WTC11 (cell line): ENCODE measurements at regions not wholly inside any gene's neighbourhood (a gene's known extent, or its start where the extent isn't known, plus 50 kb on each side); places are given as distances from the start of the nearest gene placed in this dataset.

ENCODE experiments used
- ATAC-seq: fragments of 200-7000 bp; cut with Tn5 transposase; 2 replicates; pipeline ENCODE4 v1.10.0; 2021; ENCODE audit warnings: mild to moderate bottlenecking, moderate library complexity
- CTCF ChIA-PET: fragments of 300-600 bp; sonication (Branson Sonifier 250); formaldehyde crosslinking; loops from one replicate; lab custom pipeline; 2021; ENCODE audit warnings: antibody characterized with exemption; lab: Charles Lee
- POLR2A ChIA-PET: fragments of 350-600 bp; sonication (Branson Sonifier 250); formaldehyde crosslinking; loops from one replicate; lab custom pipeline; 2021; ENCODE audit warnings: antibody characterized with exemption; lab: Charles Lee
- DNase-seq: peaks from one replicate; pipeline ENCODE4 v3.0.0; 2021; ENCODE audit warnings: low spot score
- H3K27ac Mint-ChIP-seq: 2 replicates; pipeline ENCODE4 v1.8.0; 2021; ENCODE audit warnings: mixed read lengths
- H3K27me3 Mint-ChIP-seq: 2 replicates; pipeline ENCODE4 v1.8.0; 2021; ENCODE audit warnings: low read depth, mild to moderate bottlenecking, moderate library complexity, mixed read lengths
- H3K36me3 Mint-ChIP-seq: 2 replicates; pipeline ENCODE4 v1.8.0; 2021; ENCODE audit warnings: mixed read lengths
- H3K4me1 Mint-ChIP-seq: 2 replicates; pipeline ENCODE4 v1.8.0; 2022; ENCODE audit warnings: mixed read lengths
- H3K4me3 Mint-ChIP-seq: 2 replicates; pipeline ENCODE4 v1.8.0; 2021; ENCODE audit warnings: mild to moderate bottlenecking, moderate library complexity, mixed read lengths
- H3K9me3 Mint-ChIP-seq: 2 replicates; pipeline ENCODE4 v1.8.0; 2021; ENCODE audit warnings: mixed read lengths
- CBFB ChIP-seq: sonication (generic); formaldehyde crosslinking; IDR thresholded peaks from 2 replicates; pipeline ENCODE4 v1.8.1; 2022; ENCODE audit warnings: mild to moderate bottlenecking, low read depth, missing genetic modification reagents
- CREM ChIP-seq: sonication (generic); formaldehyde crosslinking; IDR thresholded peaks from 2 replicates; pipeline ENCODE4 v1.8.1; 2022; ENCODE audit warnings: mild to moderate bottlenecking, missing genetic modification reagents, moderate library complexity
- ETV6 ChIP-seq: sonication (generic); formaldehyde crosslinking; IDR thresholded peaks from 2 replicates; pipeline ENCODE4 v1.8.1; 2022; ENCODE audit warnings: mild to moderate bottlenecking, missing genetic modification reagents
- GRHL2 ChIP-seq: fragments of 250-450 bp; sonication (Bioruptor Pico); IDR thresholded peaks from 2 replicates; pipeline ENCODE4 v1.8.0; 2022; ENCODE audit warnings: mild to moderate bottlenecking, moderate library complexity; ENCODE audit not compliant: insufficient replicate concordance, severe bottlenecking
- GTF2I ChIP-seq: fragments of 250-450 bp; sonication (Bioruptor Pico); conservative IDR thresholded peaks from 2 replicates; pipeline ENCODE4 v1.4.0; 2021; ENCODE audit warnings: mild to moderate bottlenecking
- HMGA2 ChIP-seq: fragments of 250-450 bp; sonication (Bioruptor Pico); IDR thresholded peaks from 2 replicates; pipeline ENCODE4 v1.4.0; 2021; ENCODE audit warnings: mild to moderate bottlenecking, moderate library complexity
- NR3C1 ChIP-seq: sonication (generic); formaldehyde crosslinking; conservative IDR thresholded peaks from 2 replicates; pipeline ENCODE4 v1.8.1; 2023; ENCODE audit warnings: low read depth, mild to moderate bottlenecking, missing genetic modification reagents
- PRRX2 ChIP-seq: fragments of 250-450 bp; sonication (Bioruptor Pico); IDR thresholded peaks from 2 replicates; pipeline ENCODE4 v1.8.0; 2021; ENCODE audit warnings: mild to moderate bottlenecking
- SOX15 ChIP-seq: fragments of 250-450 bp; sonication (Bioruptor Pico); IDR thresholded peaks from 2 replicates; pipeline ENCODE4 v1.9.0; 2021; ENCODE audit warnings: mild to moderate bottlenecking
- SP1 ChIP-seq: sonication (generic); formaldehyde crosslinking; conservative IDR thresholded peaks from 2 replicates; pipeline ENCODE4 v1.8.1; 2022; ENCODE audit warnings: missing genetic modification reagents
- STAT6 ChIP-seq: sonication (generic); formaldehyde crosslinking; conservative IDR thresholded peaks from 2 replicates; pipeline ENCODE4 v1.8.1; 2023; ENCODE audit warnings: mild to moderate bottlenecking, low read depth, missing genetic modification reagents, moderate library complexity
- TF ChIP-seq, protein P1 (sequence below): fragments of 250-450 bp; sonication (Bioruptor Pico); conservative IDR thresholded peaks from 2 replicates; pipeline ENCODE4 v1.9.0; 2021; ENCODE audit warnings: mild to moderate bottlenecking
- TF ChIP-seq, protein P2 (sequence below): sonication (generic); formaldehyde crosslinking; IDR thresholded peaks from 2 replicates; pipeline ENCODE4 v1.8.1; 2023; ENCODE audit warnings: mild to moderate bottlenecking, missing genetic modification reagents
- TF ChIP-seq, protein P3 (sequence below): sonication (generic); formaldehyde crosslinking; IDR thresholded peaks from 2 replicates; pipeline ENCODE4 v1.8.0; 2022; ENCODE audit warnings: mild to moderate bottlenecking, missing genetic modification reagents
- TF ChIP-seq, protein P4 (sequence below): sonication (generic); formaldehyde crosslinking; IDR thresholded peaks from 2 replicates; pipeline ENCODE4 v1.8.1; 2022; ENCODE audit warnings: mild to moderate bottlenecking, moderate library complexity, missing genetic modification reagents
- TF ChIP-seq, protein P5 (sequence below): sonication (generic); formaldehyde crosslinking; IDR thresholded peaks from 2 replicates; pipeline ENCODE4 v1.8.0; 2023; ENCODE audit warnings: mild to moderate bottlenecking, missing genetic modification reagents
- TF ChIP-seq, protein P6 (sequence below): sonication (generic); formaldehyde crosslinking; IDR thresholded peaks from 2 replicates; pipeline ENCODE4 v1.8.0; 2022; ENCODE audit warnings: mild to moderate bottlenecking, missing genetic modification reagents
- TF ChIP-seq, protein P7 (sequence below): fragments of 250-450 bp; sonication (Bioruptor Pico); IDR thresholded peaks from 2 replicates; pipeline ENCODE4 v1.9.0; 2021; ENCODE audit warnings: mild to moderate bottlenecking

DNA sequence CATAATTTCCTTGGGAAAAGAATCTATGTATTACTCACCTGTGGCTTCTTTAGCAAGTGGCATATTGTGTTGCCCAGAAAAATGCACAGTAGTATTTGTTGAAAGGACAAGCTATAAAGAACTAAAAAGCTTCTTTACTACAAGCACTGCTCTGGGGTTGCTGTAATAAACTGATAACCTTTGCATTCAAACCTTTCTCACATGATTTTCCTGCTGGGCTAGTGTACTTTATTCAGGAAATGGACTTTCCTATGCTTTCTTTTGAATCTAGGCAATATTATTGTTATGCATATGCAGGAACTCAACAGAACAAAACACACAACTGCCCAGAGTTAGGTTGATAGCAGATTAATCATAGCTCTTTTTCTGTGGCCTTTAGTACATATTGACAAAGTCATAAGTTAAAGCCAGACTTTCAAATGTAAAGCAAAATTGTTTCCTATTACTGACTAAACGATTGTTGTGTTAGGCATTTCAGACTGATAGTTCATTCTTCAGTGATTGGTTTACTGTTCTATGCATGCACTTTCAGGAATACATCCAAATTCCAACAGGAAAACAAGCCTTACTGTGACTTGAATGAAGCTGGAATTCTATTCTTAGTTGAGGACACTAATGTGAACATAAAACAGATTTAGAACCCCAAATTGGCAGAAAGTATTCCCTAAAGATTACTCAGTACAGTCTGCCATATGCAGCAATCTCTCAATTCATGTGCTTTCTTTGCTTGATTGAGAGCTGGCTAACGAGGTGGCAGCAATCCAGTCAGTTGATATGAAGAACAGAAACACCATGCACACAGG lies 564.3 kb upstream of the NEGR1 start:
- ChIA-PET CTCF (interaction anchor here (0.6 to 2.0 kb wide), 4 partner anchors 16 to 578 kb away, joined by 4 to 13 read pairs (median 5); no protein-coding TSS in a partner anchor), POLR2A (interaction anchor here (0.5 to 0.7 kb wide), 2 partner anchors 225 to 262 kb away, joined by 4 to 5 read pairs; no protein-coding TSS in a partner anchor)
- ATAC-seq (no peak), DNase-seq (no peak)
- no peak for TF ChIP-seq STAT6 (CRISPR knock-in tag)
- TF ChIP-seq, protein P1, sequence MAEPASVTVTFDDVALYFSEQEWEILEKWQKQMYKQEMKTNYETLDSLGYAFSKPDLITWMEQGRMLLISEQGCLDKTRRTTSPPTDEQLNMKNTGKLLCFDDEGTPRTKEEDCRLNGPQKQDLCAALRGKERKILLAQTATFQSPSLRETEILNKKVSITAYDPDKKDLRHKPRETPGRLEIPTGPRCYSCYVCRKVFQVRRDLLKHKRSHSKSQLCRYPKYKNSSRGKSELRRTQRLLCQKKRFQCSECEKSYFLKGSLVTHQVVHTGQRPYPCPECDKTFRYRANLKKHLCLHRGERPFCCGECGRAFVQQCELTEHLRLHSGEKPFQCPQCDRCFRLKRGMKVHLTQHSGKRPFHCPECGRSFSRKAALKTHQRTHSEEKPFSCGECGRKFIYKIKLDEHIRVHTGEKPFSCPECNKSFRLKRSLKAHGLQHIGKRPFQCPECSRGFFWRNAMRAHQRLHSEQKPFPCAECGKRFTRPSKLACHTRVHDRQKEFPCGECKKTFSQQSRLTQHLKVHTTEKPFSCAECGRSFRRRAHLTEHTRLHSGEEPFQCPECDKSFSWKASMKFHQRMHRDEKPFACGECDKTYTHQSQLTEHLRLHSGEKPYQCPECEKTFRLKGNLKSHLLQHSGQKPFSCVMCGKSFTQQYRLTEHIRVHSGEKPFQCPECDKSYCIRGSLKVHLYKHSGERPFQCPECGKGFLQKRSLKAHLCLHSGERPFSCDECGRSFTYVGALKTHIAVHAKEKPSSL (CRISPR knock-in tag), result no peak
- TF ChIP-seq SOX15 (CRISPR knock-in tag), result no peak
- TF ChIP-seq ETV6 (CRISPR knock-in tag), result no peak
- TF ChIP-seq CREM (CRISPR knock-in tag), result no peak
- TF ChIP-seq PRRX2 (CRISPR knock-in tag), result no peak
- TF ChIP-seq HMGA2 (CRISPR knock-in tag), result no peak
- Mint-ChIP-seq H3K4me3 (no peak overlapping the region), H3K4me1 (peaks cover 46% of the 10 kb centered on the region), H3K9me3 (peaks cover 12% of the 10 kb centered on the region), H3K27ac (peak overlapping the region; percentile 76), H3K27me3 (no peaks in the 10 kb centered on the region), H3K36me3 (peaks cover 4% of the 10 kb centered on the region; the same call in 1 of the 2 replicates)

DNA sequence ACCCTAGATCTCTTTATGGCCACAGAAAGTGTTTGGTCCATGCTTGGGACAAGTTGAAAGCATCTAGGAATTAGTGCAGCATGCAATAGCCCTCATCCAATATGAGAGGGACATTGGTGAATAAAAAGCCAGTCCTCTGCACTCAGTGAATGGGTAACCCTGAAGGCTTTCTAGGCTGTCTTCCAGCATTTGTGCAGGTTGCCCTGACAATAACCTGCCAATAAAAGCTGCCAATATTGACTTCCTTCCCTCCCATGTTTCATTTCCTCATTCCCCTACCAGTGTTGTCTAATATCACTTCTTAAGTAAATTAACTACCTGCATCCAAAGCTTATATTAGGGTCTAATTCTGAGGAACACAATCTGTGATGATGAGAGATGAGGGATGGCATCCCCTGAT lies 563.6 kb upstream of the NEGR1 start:
- H3K4me1 Mint-ChIP-seq, result peaks cover 41% of the 10 kb centered on the region
- TF ChIP-seq, protein P2, sequence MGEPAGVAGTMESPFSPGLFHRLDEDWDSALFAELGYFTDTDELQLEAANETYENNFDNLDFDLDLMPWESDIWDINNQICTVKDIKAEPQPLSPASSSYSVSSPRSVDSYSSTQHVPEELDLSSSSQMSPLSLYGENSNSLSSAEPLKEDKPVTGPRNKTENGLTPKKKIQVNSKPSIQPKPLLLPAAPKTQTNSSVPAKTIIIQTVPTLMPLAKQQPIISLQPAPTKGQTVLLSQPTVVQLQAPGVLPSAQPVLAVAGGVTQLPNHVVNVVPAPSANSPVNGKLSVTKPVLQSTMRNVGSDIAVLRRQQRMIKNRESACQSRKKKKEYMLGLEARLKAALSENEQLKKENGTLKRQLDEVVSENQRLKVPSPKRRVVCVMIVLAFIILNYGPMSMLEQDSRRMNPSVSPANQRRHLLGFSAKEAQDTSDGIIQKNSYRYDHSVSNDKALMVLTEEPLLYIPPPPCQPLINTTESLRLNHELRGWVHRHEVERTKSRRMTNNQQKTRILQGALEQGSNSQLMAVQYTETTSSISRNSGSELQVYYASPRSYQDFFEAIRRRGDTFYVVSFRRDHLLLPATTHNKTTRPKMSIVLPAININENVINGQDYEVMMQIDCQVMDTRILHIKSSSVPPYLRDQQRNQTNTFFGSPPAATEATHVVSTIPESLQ (CRISPR knock-in tag), result no peak
- TF ChIP-seq, protein P3, sequence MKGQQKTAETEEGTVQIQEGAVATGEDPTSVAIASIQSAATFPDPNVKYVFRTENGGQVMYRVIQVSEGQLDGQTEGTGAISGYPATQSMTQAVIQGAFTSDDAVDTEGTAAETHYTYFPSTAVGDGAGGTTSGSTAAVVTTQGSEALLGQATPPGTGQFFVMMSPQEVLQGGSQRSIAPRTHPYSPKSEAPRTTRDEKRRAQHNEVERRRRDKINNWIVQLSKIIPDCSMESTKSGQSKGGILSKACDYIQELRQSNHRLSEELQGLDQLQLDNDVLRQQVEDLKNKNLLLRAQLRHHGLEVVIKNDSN (CRISPR knock-in tag), result no peak
- no peak for TF ChIP-seq NR3C1 (CRISPR knock-in tag)
- TF ChIP-seq, protein P4, sequence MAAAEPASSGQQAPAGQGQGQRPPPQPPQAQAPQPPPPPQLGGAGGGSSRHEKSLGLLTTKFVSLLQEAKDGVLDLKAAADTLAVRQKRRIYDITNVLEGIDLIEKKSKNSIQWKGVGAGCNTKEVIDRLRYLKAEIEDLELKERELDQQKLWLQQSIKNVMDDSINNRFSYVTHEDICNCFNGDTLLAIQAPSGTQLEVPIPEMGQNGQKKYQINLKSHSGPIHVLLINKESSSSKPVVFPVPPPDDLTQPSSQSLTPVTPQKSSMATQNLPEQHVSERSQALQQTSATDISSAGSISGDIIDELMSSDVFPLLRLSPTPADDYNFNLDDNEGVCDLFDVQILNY (CRISPR knock-in tag), result no peak
- TF ChIP-seq, protein P5, sequence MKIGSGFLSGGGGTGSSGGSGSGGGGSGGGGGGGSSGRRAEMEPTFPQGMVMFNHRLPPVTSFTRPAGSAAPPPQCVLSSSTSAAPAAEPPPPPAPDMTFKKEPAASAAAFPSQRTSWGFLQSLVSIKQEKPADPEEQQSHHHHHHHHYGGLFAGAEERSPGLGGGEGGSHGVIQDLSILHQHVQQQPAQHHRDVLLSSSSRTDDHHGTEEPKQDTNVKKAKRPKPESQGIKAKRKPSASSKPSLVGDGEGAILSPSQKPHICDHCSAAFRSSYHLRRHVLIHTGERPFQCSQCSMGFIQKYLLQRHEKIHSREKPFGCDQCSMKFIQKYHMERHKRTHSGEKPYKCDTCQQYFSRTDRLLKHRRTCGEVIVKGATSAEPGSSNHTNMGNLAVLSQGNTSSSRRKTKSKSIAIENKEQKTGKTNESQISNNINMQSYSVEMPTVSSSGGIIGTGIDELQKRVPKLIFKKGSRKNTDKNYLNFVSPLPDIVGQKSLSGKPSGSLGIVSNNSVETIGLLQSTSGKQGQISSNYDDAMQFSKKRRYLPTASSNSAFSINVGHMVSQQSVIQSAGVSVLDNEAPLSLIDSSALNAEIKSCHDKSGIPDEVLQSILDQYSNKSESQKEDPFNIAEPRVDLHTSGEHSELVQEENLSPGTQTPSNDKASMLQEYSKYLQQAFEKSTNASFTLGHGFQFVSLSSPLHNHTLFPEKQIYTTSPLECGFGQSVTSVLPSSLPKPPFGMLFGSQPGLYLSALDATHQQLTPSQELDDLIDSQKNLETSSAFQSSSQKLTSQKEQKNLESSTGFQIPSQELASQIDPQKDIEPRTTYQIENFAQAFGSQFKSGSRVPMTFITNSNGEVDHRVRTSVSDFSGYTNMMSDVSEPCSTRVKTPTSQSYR (CRISPR knock-in tag), result no peak
- TF ChIP-seq, protein P6, sequence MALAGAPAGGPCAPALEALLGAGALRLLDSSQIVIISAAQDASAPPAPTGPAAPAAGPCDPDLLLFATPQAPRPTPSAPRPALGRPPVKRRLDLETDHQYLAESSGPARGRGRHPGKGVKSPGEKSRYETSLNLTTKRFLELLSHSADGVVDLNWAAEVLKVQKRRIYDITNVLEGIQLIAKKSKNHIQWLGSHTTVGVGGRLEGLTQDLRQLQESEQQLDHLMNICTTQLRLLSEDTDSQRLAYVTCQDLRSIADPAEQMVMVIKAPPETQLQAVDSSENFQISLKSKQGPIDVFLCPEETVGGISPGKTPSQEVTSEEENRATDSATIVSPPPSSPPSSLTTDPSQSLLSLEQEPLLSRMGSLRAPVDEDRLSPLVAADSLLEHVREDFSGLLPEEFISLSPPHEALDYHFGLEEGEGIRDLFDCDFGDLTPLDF (CRISPR knock-in tag), result no peak
- TF ChIP-seq, protein P7, sequence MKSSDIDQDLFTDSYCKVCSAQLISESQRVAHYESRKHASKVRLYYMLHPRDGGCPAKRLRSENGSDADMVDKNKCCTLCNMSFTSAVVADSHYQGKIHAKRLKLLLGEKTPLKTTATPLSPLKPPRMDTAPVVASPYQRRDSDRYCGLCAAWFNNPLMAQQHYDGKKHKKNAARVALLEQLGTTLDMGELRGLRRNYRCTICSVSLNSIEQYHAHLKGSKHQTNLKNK (CRISPR knock-in tag), result no peak
- no peak for TF ChIP-seq SP1 (CRISPR knock-in tag)
- TF ChIP-seq CBFB (CRISPR knock-in tag), result no peak
- no peak for TF ChIP-seq GRHL2
- no peak for TF ChIP-seq GTF2I
- ATAC-seq, result no peak
- H3K9me3 Mint-ChIP-seq, result peaks cover 15% of the 10 kb centered on the region
- H3K36me3 Mint-ChIP-seq, result peaks cover 5% of the 10 kb centered on the region; the same call in 1 of the 2 replicates
- ChIA-PET CTCF (interaction anchor here (1.1 to 2.0 kb wide), 2 partner anchors 121 to 254 kb away, joined by 4 to 13 read pairs; no protein-coding TSS in a partner anchor), POLR2A (interaction anchor here (0.5 kb wide), 1 partner anchor 226 kb away, joined by 5 read pairs; no protein-coding TSS in a partner anchor)
- no peak overlapping the region for H3K4me3 Mint-ChIP-seq
- H3K27me3 Mint-ChIP-seq, result no peaks in the 10 kb centered on the region
- H3K27ac Mint-ChIP-seq, result no peak overlapping the region
- DNase-seq, result no peak
